Activated CD8-positive, alpha-beta memory T cell treated with anti-CD3 and anti-CD28 coated beads, Interleukin-2, amount 10 ng/mL, durations not matched to agents 7 days and 5 days (primary cell): ENCODE measurements at regions not wholly inside any gene's neighbourhood (a gene's known extent, or its start where the extent isn't known, plus 50 kb on each side); places are given as distances from the start of the nearest gene placed in this dataset. TPM values are rescaled to one million over a fixed set of nuclear protein-coding genes. Genes with fewer than 3 reads are reported as not detected.

ENCODE experiments used
- microRNA-seq: library from miRNA; unstranded; fragments of <30 nt; microRNA quantifications from one replicate; pipeline ENCODE4 v1.2.0, GENCODE V29; 2022

Small RNAs in the stretch of these regions (microRNA-seq; reads per million reads assigned to microRNA genes)
- gene MIR548I2: not detected
